ENCODE measurements at regions not wholly inside any gene's neighbourhood (a gene's known extent, or its start where the extent isn't known, plus 50 kb on each side); places are given as distances from the start of the nearest gene placed in this dataset.

GRCh38 chr6:130749402-130749801 is 77.8 kb upstream of the SMLR1 start:
- no peak for DNase-seq (ENCODE audit: low read depth)
- H3K4me3 ChIP-seq (ENCODE audit: low read depth, low read length): no peak overlapping the region
- H3K36me3 ChIP-seq (ENCODE audit: control insufficient read depth, insufficient read depth, low read length): no peaks in the 10 kb centered on the region
- no peaks in the 10 kb centered on the region for H3K27me3 ChIP-seq (ENCODE audit: control insufficient read depth, insufficient read depth, low read length)
- TF ChIP-seq CTCF (IDR thresholded peaks at IDR 0.05; ENCODE audit: insufficient read depth, low read depth, low read length): 0 out of 2 replicates have a peak, but pooled peaks have one; percentile 7
- ChIA-PET CTCF (interaction anchor here (1.0 kb wide), 1 partner anchor 12 kb away, joined by 4 read pairs; no protein-coding TSS in a partner anchor), POLR2A (no interaction called here)

GRCh38 chr6:130752267-130752666 is 74.9 kb upstream of the SMLR1 start:
- TF ChIP-seq CTCF (IDR thresholded peaks at IDR 0.05; ENCODE audit: insufficient read depth, low read depth, low read length): no peak
- ChIA-PET CTCF (interaction anchor here (0.6 kb wide), 1 partner anchor 83 kb away, joined by 3 read pairs; no protein-coding TSS in a partner anchor), POLR2A (no interaction called here)
- no peaks in the 10 kb centered on the region for H3K27me3 ChIP-seq (ENCODE audit: control insufficient read depth, insufficient read depth, low read length)
- DNase-seq (ENCODE audit: low read depth): no peak
- no peak overlapping the region for H3K4me3 ChIP-seq (ENCODE audit: low read depth, low read length)
- no peaks in the 10 kb centered on the region for H3K36me3 ChIP-seq (ENCODE audit: control insufficient read depth, insufficient read depth, low read length)

GRCh38 chr6:130754786-130755367 is 72.3 kb upstream of the SMLR1 start:
- TF ChIP-seq CTCF (IDR thresholded peaks at IDR 0.05; ENCODE audit: insufficient read depth, low read depth, low read length): no peak
- CTCF ChIA-PET: no interaction called here
- POLR2A ChIA-PET: no interaction called here

GRCh38 chr6:130755368-130756034 is 71.7 kb upstream of the SMLR1 start:
- no peak overlapping the region for H3K4me3 ChIP-seq (ENCODE audit: low read depth, low read length)
- H3K36me3 ChIP-seq (ENCODE audit: control insufficient read depth, insufficient read depth, low read length): no peaks in the 10 kb centered on the region
- CTCF ChIA-PET: interaction anchor here (0.7 kb wide), 1 partner anchor 835 kb away, joined by 3 read pairs; no protein-coding TSS in a partner anchor
- TF ChIP-seq CTCF (IDR thresholded peaks at IDR 0.05; ENCODE audit: insufficient read depth, low read depth, low read length): no peak
- H3K27me3 ChIP-seq (ENCODE audit: control insufficient read depth, insufficient read depth, low read length): no peaks in the 10 kb centered on the region
- POLR2A ChIA-PET: no interaction called here
- DNase-seq (ENCODE audit: low read depth): no peak

More at GRCh38 chr6:130754786-130755367, 72.3 kb upstream of the SMLR1 start:
- Histone ChIP-seq H3K36me3 (ENCODE audit: control insufficient read depth, insufficient read depth, low read length) (no peaks in the 10 kb centered on the region), H3K4me3 (ENCODE audit: low read depth, low read length) (no peak overlapping the region), H3K27me3 (ENCODE audit: control insufficient read depth, insufficient read depth, low read length) (no peaks in the 10 kb centered on the region)
- DNase-seq (ENCODE audit: low read depth): no peak

GRCh38 chr6:130756824-130757223 is 70.4 kb upstream of the SMLR1 start:
- Histone ChIP-seq H3K4me3 (ENCODE audit: low read depth, low read length) (no peak overlapping the region), H3K27me3 (ENCODE audit: control insufficient read depth, insufficient read depth, low read length) (no peaks in the 10 kb centered on the region), H3K36me3 (ENCODE audit: control insufficient read depth, insufficient read depth, low read length) (no peaks in the 10 kb centered on the region)
- POLR2A ChIA-PET: no interaction called here
- no peak for DNase-seq (ENCODE audit: low read depth)
- TF ChIP-seq CTCF (IDR thresholded peaks at IDR 0.05; ENCODE audit: insufficient read depth, low read depth, low read length): no peak
- CTCF ChIA-PET: interaction anchor here (0.8 to 1.1 kb wide), 2 partner anchors 434 to 462 kb away, joined by 3 to 4 read pairs; no protein-coding TSS in a partner anchor

All from BJ (cell line).